ENCODE measurements at regions not wholly inside any gene's neighbourhood (a gene's known extent, or its start where the extent isn't known, plus 50 kb on each side); places are given as distances from the start of the nearest gene placed in this dataset.
A peak's percentile ranks its signal among the peaks of the same experiment; 100 is the strongest.
"Not testable (repeated sequence)": the region's sequence is repeated elsewhere in the genome, so short reads cannot be mapped to it uniquely, and the experiment has no call there.

DNA sequence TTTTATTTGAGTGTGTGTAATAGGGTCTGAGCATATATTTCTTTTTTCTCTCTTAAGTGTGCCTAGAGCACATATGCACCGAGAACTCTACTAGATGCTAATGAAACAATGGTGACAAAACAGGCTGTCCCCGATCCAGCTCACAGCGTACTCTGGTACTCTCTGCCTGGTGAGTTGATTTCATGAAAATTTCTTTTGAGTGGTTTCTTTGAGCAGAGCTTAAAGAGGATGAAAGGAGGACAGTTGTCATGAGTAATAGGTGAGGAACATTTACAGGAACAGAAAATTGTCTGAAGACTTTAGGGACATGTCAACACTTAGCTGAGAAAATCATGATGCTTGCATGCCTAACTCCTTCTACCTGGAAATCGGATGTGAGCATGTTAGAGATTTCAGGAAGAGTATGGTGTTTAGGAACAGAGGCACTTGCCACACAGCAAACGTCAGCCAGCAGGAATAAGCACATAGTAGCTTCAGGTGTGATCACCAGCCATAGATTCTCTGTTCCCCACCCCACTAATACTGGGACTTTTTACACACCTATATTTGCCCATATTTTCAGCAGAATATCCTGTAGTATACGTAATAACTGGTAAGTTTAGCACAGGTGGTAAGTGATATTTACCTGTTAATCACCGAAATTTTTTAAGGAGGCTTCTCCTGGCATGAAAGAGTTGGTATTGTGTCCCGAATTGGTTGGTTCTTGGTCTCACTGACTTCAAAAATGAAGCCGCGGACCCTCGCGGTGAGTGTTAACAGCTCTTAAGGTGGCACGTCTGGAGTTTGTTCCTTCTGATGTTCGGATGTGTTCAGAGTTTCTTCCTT, 111.1 kb downstream of the ZNF330 start:
- no peak overlapping the region for H3K4me2 ChIP-seq
- H3K4me3 ChIP-seq (IDR thresholded peaks at IDR 0.05; ENCODE audit: insufficient read depth, low read depth, low read length) = no peak overlapping the region
- H3K4me1 ChIP-seq (ENCODE audit: low read depth, poor library complexity, severe bottlenecking) = peaks cover 19% of the 10 kb centered on the region
- H3K27me3 ChIP-seq (ENCODE audit: insufficient read depth, low read depth) = no peaks in the 10 kb centered on the region
- H3K9ac ChIP-seq = no peak overlapping the region
- H3K79me2 ChIP-seq (ENCODE audit: insufficient read depth, low read depth) = no peaks in the 10 kb centered on the region
- TF ChIP-seq, protein P1, sequence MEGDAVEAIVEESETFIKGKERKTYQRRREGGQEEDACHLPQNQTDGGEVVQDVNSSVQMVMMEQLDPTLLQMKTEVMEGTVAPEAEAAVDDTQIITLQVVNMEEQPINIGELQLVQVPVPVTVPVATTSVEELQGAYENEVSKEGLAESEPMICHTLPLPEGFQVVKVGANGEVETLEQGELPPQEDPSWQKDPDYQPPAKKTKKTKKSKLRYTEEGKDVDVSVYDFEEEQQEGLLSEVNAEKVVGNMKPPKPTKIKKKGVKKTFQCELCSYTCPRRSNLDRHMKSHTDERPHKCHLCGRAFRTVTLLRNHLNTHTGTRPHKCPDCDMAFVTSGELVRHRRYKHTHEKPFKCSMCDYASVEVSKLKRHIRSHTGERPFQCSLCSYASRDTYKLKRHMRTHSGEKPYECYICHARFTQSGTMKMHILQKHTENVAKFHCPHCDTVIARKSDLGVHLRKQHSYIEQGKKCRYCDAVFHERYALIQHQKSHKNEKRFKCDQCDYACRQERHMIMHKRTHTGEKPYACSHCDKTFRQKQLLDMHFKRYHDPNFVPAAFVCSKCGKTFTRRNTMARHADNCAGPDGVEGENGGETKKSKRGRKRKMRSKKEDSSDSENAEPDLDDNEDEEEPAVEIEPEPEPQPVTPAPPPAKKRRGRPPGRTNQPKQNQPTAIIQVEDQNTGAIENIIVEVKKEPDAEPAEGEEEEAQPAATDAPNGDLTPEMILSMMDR (conservative IDR thresholded peaks at IDR 0.05; ENCODE audit: low read depth, low read length) = no peak
- H3K27ac ChIP-seq = no peak overlapping the region
- H3K36me3 ChIP-seq (ENCODE audit: insufficient read depth) = no peaks in the 10 kb centered on the region
- H2AFZ ChIP-seq (ENCODE audit: low read depth) = no peak overlapping the region
- H4K20me1 ChIP-seq (ENCODE audit: insufficient read depth) = no peaks in the 10 kb centered on the region

DNA sequence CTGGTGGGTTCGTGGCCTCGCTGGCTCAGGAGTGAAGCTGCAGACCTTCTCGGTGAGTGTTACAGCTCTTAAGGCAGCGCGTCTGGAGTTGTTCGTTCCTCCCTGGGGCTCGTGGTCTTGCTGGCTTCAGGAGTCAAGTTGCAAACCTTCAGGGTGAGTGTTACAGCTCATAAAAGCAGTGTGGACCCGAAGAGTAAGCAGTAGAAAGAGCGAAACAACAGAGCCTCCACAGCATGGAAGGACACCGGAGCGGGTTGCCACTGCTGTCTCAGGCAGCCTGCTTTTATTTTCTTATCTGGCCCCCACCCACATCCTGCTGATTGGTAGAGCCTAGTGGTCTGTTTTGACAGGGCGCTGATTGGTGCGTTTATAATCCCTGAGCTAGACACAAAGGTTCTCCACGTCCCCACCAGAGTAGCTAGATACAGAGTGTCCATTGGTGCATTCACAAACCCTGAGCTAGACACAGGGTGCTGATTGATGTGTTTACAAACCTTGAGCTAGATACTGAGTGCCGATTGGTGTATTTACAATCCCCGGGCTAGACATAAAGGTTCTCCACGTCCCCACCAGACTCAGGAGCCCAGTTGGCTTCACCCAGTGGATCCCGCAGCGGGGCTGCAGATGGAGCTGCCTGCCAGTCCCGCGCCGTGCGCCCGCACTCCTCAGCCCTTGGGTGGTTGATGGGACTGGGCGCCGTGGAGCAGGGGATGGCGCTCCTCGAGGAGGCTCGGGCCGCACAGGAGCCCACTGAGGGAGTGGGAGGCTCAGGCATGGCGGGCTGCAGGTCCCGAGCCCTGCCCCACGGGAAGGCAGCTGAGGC, 111.9 kb downstream of the ZNF330 start:
- H3K4me3 ChIP-seq (IDR thresholded peaks at IDR 0.05; ENCODE audit: insufficient read depth, low read depth, low read length); H3K9ac ChIP-seq; H4K20me1 ChIP-seq (ENCODE audit: insufficient read depth); H2AFZ ChIP-seq (ENCODE audit: low read depth); H3K79me2 ChIP-seq (ENCODE audit: insufficient read depth, low read depth); H3K27me3 ChIP-seq (ENCODE audit: insufficient read depth, low read depth); H3K36me3 ChIP-seq (ENCODE audit: insufficient read depth); H3K4me2 ChIP-seq; H3K27ac ChIP-seq: not testable (repeated sequence)
- H3K4me1 ChIP-seq (ENCODE audit: low read depth, poor library complexity, severe bottlenecking) = peaks cover 26% of the 10 kb centered on the region

DNA sequence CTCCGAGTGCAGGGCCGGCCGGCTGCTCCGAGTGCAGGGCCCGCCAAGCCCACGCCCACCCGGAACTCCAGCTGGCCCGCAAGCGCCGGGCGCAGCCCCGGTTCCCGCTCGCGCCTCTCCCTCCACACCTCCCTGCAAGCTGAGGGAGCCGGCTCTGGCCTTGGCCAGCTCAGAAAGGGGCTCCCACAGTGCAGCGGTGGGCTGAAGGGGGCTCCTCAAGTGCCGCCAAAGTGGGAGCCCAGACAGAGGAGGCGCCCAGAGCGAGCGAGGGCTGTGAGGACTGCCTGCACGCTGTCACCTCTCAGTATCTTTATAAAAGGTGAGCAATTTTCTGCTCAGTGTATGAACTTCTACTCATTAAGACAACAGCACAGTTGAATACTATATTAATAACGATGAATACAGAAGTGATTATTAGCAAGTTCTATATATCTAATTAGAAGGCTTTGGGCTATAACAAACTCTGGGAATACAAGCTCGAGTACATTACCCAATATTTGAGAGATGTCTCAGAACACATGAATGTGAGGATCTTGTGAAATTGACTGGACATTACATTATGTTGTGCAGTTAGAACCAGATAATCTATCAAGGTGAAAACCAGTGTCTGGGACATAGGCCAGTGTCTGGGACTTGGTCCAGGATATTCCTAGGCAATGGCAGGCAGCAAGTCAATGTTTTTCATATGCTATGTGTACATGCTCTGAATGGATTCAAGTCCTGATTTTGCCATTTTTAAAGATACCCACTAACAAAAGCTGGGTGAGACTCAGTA, 112.9 kb downstream of the ZNF330 start:
- H3K9ac ChIP-seq; H3K27me3 ChIP-seq (ENCODE audit: insufficient read depth, low read depth); H3K36me3 ChIP-seq (ENCODE audit: insufficient read depth); H3K4me3 ChIP-seq (IDR thresholded peaks at IDR 0.05; ENCODE audit: insufficient read depth, low read depth, low read length); H4K20me1 ChIP-seq (ENCODE audit: insufficient read depth); H2AFZ ChIP-seq (ENCODE audit: low read depth); H3K79me2 ChIP-seq (ENCODE audit: insufficient read depth, low read depth); H3K27ac ChIP-seq; H3K4me2 ChIP-seq: not testable (repeated sequence)
- H3K4me1 ChIP-seq (ENCODE audit: low read depth, poor library complexity, severe bottlenecking) = peaks cover 37% of the 10 kb centered on the region

DNA sequence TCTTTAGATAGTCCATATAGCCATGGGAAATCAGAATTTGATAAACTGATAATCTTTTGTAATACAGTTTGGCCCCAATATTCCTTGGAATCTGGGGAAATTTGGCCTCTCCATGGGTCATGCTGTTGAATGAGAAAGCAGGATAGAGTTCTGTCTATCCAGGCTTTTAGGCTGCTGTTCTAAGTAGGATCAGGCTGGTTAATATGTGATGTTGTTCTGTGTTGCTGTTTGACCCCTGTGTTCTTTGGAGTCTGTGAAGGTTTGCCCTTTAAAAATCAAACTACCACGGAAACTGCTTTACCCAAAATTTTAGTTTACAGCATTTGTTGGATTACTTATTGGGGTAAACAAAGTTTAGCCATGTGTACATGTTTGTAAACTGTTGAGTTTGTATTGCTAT, 114.5 kb downstream of the ZNF330 start:
- H3K36me3 ChIP-seq (ENCODE audit: insufficient read depth) = no peaks in the 10 kb centered on the region
- H3K79me2 ChIP-seq (ENCODE audit: insufficient read depth, low read depth) = no peaks in the 10 kb centered on the region
- H3K27me3 ChIP-seq (ENCODE audit: insufficient read depth, low read depth) = no peaks in the 10 kb centered on the region
- H3K4me1 ChIP-seq (ENCODE audit: low read depth, poor library complexity, severe bottlenecking) = peaks cover 51% of the 10 kb centered on the region
- TF ChIP-seq, protein P1 (conservative IDR thresholded peaks at IDR 0.05; ENCODE audit: low read depth, low read length) = no peak
- H3K9ac ChIP-seq = no peak overlapping the region
- no peak overlapping the region for H3K4me3 ChIP-seq (IDR thresholded peaks at IDR 0.05; ENCODE audit: insufficient read depth, low read depth, low read length)
- H2AFZ ChIP-seq (ENCODE audit: low read depth) = no peak overlapping the region; the same call in 1 of the 2 replicates
- H4K20me1 ChIP-seq (ENCODE audit: insufficient read depth) = no peaks in the 10 kb centered on the region
- no peak overlapping the region for H3K27ac ChIP-seq
- peak overlapping the region; percentile 38; the same call in 1 of the 2 replicates for H3K4me2 ChIP-seq

DNA sequence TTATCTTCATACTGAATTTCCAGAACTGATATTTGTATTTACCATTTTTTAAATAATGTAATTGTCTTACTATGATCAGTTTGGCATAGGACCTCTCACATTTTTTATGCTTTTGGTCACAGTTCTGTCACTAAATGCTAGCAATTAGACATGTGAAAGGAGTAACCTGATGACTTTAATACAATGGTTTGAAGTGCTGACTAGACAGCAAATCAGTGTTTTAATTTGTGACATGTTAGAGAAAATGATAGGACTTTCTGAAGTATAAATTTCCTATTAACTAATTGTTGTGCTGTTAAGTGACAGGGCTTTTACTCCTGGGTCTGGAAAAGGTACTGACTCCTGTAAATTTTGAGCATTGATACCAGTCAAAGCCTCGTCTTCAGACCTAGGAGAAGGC, 117.5 kb downstream of the ZNF330 start:
- no peaks in the 10 kb centered on the region for H4K20me1 ChIP-seq (ENCODE audit: insufficient read depth)
- H3K36me3 ChIP-seq (ENCODE audit: insufficient read depth) = no peaks in the 10 kb centered on the region
- no peaks in the 10 kb centered on the region for H3K27me3 ChIP-seq (ENCODE audit: insufficient read depth, low read depth)
- H3K4me3 ChIP-seq (IDR thresholded peaks at IDR 0.05; ENCODE audit: insufficient read depth, low read depth, low read length) = no peak overlapping the region
- no peaks in the 10 kb centered on the region for H3K79me2 ChIP-seq (ENCODE audit: insufficient read depth, low read depth)
- H3K27ac ChIP-seq = no peak overlapping the region
- TF ChIP-seq, protein P1 (conservative IDR thresholded peaks at IDR 0.05; ENCODE audit: low read depth, low read length) = no peak
- no peak overlapping the region for H3K4me2 ChIP-seq
- peaks cover 51% of the 10 kb centered on the region for H3K4me1 ChIP-seq (ENCODE audit: low read depth, poor library complexity, severe bottlenecking)
- H3K9ac ChIP-seq = no peak overlapping the region
- no peak overlapping the region for H2AFZ ChIP-seq (ENCODE audit: low read depth)

Measured in KMS-11 (cell line).